ENCODE measurements at regions not wholly inside any gene's neighbourhood (a gene's known extent, or its start where the extent isn't known, plus 50 kb on each side); places are given as distances from the start of the nearest gene placed in this dataset.

GRCh38 chr2:22536133-22536532 is 848.8 kb upstream of the KLHL29 start:
- TF ChIP-seq CTCF (IDR thresholded peaks at IDR 0.05; ENCODE audit: low read depth, low read length) (no peak), EZH2phosphoT487 (IDR thresholded peaks at IDR 0.05; ENCODE audit: low read depth) (no peak)
